Stimulated activated CD8-positive, alpha-beta memory T cell treated with anti-CD3 and anti-CD28 coated beads, Interleukin-4, amount 100 ng/mL, for 48 hours (primary cell): ENCODE measurements at regions not wholly inside any gene's neighbourhood (a gene's known extent, or its start where the extent isn't known, plus 50 kb on each side); places are given as distances from the start of the nearest gene placed in this dataset.

Experiments
- DNase-seq: peaks from one replicate; pipeline ENCODE4 v3.0.0-alpha.2; 2020

GRCh38 chr11:11755871-11756270, 85.9 kb upstream of the USP47 start:
- DNase-seq, result no peak

- DNase-seq, result no peak
Measured at GRCh38 chr11:11752679-11753078, 89.1 kb upstream of the USP47 start.

- DNase-seq, result no peak
Measured at GRCh38 chr11:11750017-11750878, 91.5 kb upstream of the USP47 start.

- no peak for DNase-seq
Measured at GRCh38 chr11:11748706-11749365, 92.9 kb upstream of the USP47 start.

- DNase-seq, result no peak
Measured at GRCh38 chr11:11747570-11747969, 94.2 kb upstream of the USP47 start.

GRCh38 chr11:11746449-11746848, 95.3 kb upstream of the USP47 start:
- DNase-seq, result no peak

- DNase-seq, result no peak
Measured at GRCh38 chr11:11743216-11743615, 98.6 kb upstream of the USP47 start.

- no peak for DNase-seq
Measured at GRCh38 chr11:11742486-11742885, 99.3 kb upstream of the USP47 start.

- no peak for DNase-seq
Measured at GRCh38 chr11:11740836-11741235, 100.9 kb upstream of the USP47 start.

- no peak for DNase-seq
Measured at GRCh38 chr11:11740073-11740702, 101.6 kb upstream of the USP47 start.

- no peak for DNase-seq
Measured at GRCh38 chr11:11738370-11738769, 103.4 kb upstream of the USP47 start.

GRCh38 chr11:11735586-11735985, 106.2 kb upstream of the USP47 start:
- no peak for DNase-seq

GRCh38 chr11:11733246-11733747, 108.5 kb upstream of the USP47 start:
- DNase-seq, result no peak

- no peak for DNase-seq
Measured at GRCh38 chr11:11732116-11732515, 109.7 kb upstream of the USP47 start.

GRCh38 chr11:11731311-11732083, 109.7 kb upstream of the GALNT18 start:
- no peak for DNase-seq

GRCh38 chr11:11728386-11728785, 106.6 kb upstream of the GALNT18 start:
- no peak for DNase-seq

GRCh38 chr11:11725438-11725837, 103.6 kb upstream of the GALNT18 start:
- DNase-seq, result no peak

- DNase-seq, result no peak
Measured at GRCh38 chr11:11724994-11725393, 103.2 kb upstream of the GALNT18 start.

- DNase-seq, result no peak
Measured at GRCh38 chr11:11722861-11723260, 101.1 kb upstream of the GALNT18 start.

GRCh38 chr11:11722246-11722645, 100.4 kb upstream of the GALNT18 start:
- DNase-seq, result no peak

- no peak for DNase-seq
Measured at GRCh38 chr11:11718511-11718910, 96.7 kb upstream of the GALNT18 start.

- no peak for DNase-seq
Measured at GRCh38 chr11:11717064-11717725, 95.4 kb upstream of the GALNT18 start.
